ENCODE measurements at regions not wholly inside any gene's neighbourhood (a gene's known extent, or its start where the extent isn't known, plus 50 kb on each side); places are given as distances from the start of the nearest gene placed in this dataset.
"Not testable (repeated sequence)": the region's sequence is repeated elsewhere in the genome, so short reads cannot be mapped to it uniquely, and the experiment has no call there.

DNA sequence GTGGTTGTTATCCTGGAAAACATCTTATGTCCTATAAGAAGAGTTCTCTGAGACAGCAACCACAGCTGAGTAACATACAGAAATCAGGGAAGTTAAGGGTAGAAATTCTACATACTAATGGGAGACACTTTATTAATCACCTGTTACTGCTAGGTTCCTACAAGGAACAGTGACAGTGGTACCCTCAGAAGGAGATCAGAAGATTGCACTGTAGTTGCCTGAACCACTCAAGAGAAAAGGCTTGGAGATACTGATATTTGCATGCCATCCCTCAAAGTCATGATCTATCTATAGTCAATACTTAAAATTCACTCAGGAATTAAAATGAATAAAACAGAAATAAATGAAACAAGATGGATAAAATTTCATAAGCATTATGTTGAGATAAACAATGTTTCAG is 136.0 kb downstream of the LMLN start:
- H3K9me3 Mint-ChIP-seq, result peaks cover 20% of the 10 kb centered on the region
- peaks cover 4% of the 10 kb centered on the region for H3K4me1 Mint-ChIP-seq (ENCODE audit: low read depth)
- no peak overlapping the region for H3K4me3 Mint-ChIP-seq
- H3K27ac Mint-ChIP-seq, result no peak overlapping the region
- peaks cover 4% of the 10 kb centered on the region for H3K36me3 Mint-ChIP-seq (ENCODE audit: low read depth)
- peaks cover 37% of the 10 kb centered on the region for H3K27me3 Mint-ChIP-seq

DNA sequence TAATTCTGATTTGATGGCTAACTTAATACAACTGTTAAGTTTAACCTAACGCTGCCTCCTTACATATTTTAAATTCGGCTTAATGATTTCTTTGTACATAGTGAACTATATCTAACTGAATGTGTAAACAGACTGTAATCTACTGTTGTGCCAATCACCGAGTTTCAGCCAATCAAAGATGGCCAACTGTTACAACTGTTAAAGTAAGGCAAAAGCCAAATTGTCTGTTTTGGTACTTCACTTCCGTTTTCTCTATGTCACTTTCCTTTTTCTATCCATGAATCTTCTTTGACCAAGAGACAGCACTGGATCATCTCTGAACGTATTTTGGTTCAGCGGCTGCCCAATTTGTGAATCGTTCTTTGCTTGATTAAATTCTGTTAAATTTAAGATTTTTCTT is 137.0 kb downstream of the LMLN start:
- Mint-ChIP-seq H3K4me3 (no peak overlapping the region), H3K36me3 (ENCODE audit: low read depth) (peaks cover 4% of the 10 kb centered on the region), H3K27ac (no peak overlapping the region), H3K4me1 (ENCODE audit: low read depth) (peaks cover 4% of the 10 kb centered on the region), H3K9me3 (peaks cover 20% of the 10 kb centered on the region), H3K27me3 (peaks cover 36% of the 10 kb centered on the region)

DNA sequence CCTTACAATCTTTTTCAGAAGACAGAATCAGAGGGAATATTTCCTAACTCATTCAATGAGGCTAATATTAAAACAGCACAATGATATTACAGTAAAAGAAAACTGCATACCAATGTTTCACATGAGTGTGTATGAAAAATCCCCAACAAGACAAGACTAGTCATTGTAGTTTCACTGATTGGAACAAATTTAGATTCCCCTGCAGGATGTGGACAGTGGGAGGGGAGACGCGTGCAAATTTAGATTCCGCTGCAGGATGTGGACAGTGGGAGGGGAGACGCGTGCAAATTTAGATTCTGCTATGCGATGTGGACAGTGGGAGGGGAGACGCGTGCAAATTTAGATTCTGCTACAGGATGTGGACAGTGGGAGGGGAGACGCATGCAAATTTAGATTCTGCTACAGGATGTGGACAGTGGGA is 138.7 kb downstream of the LMLN start:
- not testable (repeated sequence) for H3K27ac Mint-ChIP-seq; H3K36me3 Mint-ChIP-seq (ENCODE audit: low read depth); H3K4me3 Mint-ChIP-seq; H3K4me1 Mint-ChIP-seq (ENCODE audit: low read depth)
- Mint-ChIP-seq H3K9me3 (peaks cover 16% of the 10 kb centered on the region), H3K27me3 (peaks cover 21% of the 10 kb centered on the region)

DNA sequence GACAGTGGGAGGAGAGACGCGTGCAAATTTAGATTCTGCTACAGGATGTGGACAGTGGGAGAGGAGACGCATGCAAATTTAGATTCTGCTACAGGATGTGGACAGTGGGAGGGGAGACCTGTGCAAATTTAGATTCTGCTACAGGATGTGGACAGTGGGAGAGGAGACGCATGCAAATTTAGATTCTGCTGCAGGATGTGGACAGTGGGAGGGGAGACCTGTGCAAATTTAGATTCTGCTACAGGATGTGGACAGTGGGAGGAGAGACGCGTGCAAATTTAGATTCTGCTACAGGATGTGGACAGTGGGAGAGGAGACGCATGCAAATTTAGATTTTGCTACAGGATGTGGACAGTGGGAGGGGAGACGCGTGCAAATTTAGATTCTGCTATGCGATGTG is 143.1 kb downstream of the LMLN start:
- not testable (repeated sequence) for H3K27ac Mint-ChIP-seq, H3K27me3 Mint-ChIP-seq, H3K4me3 Mint-ChIP-seq
- H3K36me3 Mint-ChIP-seq (ENCODE audit: low read depth), result peaks cover 11% of the 10 kb centered on the region
- peaks cover 19% of the 10 kb centered on the region for H3K9me3 Mint-ChIP-seq
- peaks cover 23% of the 10 kb centered on the region for H3K4me1 Mint-ChIP-seq (ENCODE audit: low read depth)

DNA sequence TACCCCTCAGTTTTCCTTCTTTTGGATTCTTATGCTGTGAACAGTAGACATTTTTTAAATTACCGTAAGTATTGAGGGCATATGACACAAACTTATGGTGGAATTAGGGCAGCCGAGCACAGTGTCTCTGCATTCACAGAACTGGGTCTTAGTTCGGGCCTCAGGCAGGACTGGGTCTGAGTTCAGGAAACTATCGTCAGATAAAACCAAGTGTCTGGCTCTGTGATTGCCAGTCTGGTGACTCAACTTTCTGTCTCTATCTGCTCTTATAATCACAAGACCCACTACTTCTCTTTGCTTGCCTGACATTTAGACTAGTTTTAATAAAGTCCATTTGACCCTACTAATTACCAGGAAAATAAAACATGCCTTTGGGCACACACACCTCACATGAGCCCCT is 146.2 kb downstream of the LMLN start:
- Mint-ChIP-seq H3K27me3 (peaks cover 15% of the 10 kb centered on the region), H3K27ac (peak overlapping the region; percentile 11), H3K4me3 (peak overlapping the region; percentile 59), H3K9me3 (peaks cover 19% of the 10 kb centered on the region), H3K4me1 (ENCODE audit: low read depth) (peaks cover 19% of the 10 kb centered on the region), H3K36me3 (ENCODE audit: low read depth) (peaks cover 7% of the 10 kb centered on the region)

DNA sequence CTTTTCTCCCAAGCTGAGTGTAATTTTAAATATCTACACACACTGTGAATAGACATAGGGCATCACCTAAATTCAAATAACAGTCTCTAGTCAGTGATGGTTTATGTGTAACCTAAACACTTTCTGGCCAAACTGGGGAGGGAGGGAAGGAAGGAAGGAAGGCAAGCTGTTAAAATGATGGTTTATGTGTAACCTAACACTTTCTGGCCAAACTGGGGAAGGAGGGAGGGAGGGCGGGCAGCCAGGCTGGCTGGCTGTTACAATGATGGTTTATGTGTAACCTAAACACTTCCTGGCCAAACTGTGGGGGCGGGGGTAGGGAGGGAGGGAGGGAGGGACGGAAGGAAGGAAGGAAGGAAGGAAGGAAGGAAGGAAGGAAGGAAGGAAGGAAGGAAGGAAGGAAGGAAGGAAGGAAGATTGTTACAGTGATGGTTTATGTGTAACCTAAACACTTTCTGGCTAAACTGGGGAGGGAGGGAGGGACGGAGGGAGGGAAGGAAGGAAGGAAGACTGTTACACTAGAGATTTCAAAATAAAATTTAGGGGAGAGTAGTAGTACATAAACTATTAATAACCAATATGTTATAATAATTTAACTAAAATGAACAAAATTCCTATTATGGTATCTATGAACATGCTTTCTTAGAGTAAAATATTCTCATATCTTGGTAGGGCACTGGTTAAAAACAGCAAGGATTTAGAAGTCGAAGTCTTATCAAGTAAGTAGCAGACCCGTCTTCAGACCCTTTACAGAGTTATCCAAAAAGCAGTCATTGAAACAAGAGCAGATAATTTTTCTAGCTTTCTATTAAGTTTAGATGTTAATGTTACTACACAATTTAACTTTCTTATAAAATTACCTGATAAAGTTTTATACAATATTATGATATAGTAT is 148.1 kb downstream of the LMLN start:
- H3K4me1 Mint-ChIP-seq (ENCODE audit: low read depth), result peaks cover 22% of the 10 kb centered on the region
- H3K9me3 Mint-ChIP-seq, result peaks cover 22% of the 10 kb centered on the region
- peaks cover 10% of the 10 kb centered on the region for H3K36me3 Mint-ChIP-seq (ENCODE audit: low read depth)
- H3K4me3 Mint-ChIP-seq, result no peak overlapping the region
- no peak overlapping the region for H3K27ac Mint-ChIP-seq
- H3K27me3 Mint-ChIP-seq, result peaks cover 25% of the 10 kb centered on the region

DNA sequence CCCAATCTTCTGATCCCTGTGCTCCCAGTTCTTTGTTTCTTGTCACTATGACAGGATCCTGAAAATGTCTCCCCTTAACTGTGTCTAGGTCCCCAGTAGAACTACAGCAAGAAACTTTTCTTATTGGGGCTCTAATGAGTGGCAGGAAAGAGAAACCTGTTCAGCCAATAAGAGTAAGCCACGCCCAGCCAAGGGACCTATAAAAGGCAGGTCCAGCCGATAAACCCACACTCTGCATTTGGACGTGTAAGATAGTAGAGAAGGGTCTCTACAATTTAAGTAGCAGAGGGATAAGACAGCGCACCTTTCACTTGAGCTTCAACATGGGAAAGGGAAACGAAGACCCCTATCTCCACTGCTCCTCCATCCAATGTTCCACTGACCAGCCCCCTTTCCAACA is 149.9 kb downstream of the LMLN start:
- Mint-ChIP-seq H3K27me3 (peaks cover 42% of the 10 kb centered on the region), H3K4me1 (ENCODE audit: low read depth) (peaks cover 37% of the 10 kb centered on the region), H3K9me3 (peaks cover 30% of the 10 kb centered on the region), H3K4me3 (no peak overlapping the region), H3K27ac (no peak overlapping the region), H3K36me3 (ENCODE audit: low read depth) (peaks cover 18% of the 10 kb centered on the region)

DNA sequence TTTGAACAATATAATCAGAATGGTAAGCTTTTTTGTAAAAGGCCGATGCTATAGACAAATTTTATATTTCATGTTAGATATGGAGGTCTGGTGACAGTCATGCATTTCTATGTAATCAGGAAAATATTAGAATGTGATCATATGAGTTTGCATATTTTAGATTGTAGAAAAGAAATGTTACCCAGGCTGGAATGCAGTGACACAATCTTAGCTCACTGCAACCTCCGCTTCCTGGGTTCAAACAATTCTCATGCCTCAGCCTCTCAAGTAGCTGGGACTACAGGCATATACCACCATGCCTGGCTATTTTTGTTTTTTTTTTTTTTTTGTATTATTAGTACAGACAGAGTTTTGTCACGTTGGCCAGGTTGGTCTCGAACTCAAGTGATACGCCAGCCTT is 152.0 kb downstream of the LMLN start:
- peaks cover 26% of the 10 kb centered on the region for H3K4me1 Mint-ChIP-seq (ENCODE audit: low read depth)
- peaks cover 27% of the 10 kb centered on the region for H3K9me3 Mint-ChIP-seq
- H3K27me3 Mint-ChIP-seq, result peaks cover 51% of the 10 kb centered on the region
- peaks cover 11% of the 10 kb centered on the region for H3K36me3 Mint-ChIP-seq (ENCODE audit: low read depth)
- no peak overlapping the region for H3K27ac Mint-ChIP-seq
- no peak overlapping the region for H3K4me3 Mint-ChIP-seq

DNA sequence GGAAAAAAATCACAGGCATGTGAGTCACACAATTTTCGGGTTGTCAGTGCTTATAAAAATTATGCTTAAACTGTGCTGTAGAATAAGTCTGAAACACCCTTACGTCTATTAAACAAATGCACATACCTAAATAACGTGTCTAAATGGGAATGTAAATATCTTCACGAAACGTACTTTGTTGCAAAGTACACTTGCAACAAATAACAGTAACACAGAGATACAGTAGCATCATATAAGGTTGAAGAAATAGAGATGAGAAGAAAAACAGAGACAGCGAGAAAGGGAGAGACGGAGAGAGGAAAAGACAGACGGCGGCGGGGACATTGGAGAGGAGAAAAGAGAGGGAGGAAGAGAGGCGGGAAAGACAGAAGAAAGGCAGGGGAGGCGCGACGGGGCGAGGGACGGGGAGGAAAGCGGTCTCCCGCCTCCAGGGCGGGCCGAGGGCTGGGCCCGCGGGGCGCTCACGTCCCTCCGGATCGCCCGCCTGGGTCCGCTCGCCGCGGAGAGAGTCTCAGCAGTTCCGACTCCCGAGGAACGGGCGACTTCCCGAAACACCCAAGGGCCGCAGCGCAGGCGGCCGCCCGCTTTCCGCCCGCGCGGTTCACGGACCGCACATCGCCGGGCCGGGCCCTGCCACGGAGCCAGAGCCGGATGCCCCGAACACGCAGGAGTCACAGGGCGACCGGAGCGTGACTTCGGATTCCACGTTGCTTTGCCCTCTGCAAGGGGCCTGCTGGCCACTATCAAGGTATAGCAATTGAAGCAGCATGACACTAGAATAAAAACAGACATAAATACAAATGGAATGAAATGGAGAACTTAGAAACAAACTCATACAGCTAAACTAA is 153.4 kb downstream of the LMLN start:
- peaks cover 19% of the 10 kb centered on the region for H3K4me1 Mint-ChIP-seq (ENCODE audit: low read depth)
- peaks cover 20% of the 10 kb centered on the region for H3K9me3 Mint-ChIP-seq
- peaks cover 55% of the 10 kb centered on the region for H3K27me3 Mint-ChIP-seq
- H3K36me3 Mint-ChIP-seq (ENCODE audit: low read depth), result peaks cover 11% of the 10 kb centered on the region
- peak overlapping the region; percentile 75 for H3K4me3 Mint-ChIP-seq
- peak overlapping the region; percentile 45 for H3K27ac Mint-ChIP-seq

DNA sequence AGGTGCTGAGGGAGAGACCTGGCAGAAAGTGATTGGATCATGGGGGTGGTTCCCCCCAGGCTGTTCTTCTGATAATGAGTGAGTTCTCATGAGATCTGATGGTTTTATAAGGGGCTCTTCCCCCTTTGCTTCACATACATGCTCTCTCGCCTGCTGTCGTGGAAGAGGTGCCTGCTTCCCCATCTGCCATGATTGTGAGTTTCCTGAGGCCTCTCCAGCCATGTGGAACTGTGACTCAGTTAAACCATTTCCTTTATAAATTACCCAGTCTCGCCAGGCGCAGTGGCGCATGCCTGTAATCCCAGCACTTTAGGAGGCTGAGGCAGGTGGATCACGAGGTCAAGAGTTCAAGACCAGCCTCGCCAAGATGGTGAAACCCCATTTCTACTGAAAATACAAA is 154.5 kb downstream of the LMLN start:
- not testable (repeated sequence) for H3K4me3 Mint-ChIP-seq, H3K27ac Mint-ChIP-seq
- Mint-ChIP-seq H3K27me3 (peaks cover 55% of the 10 kb centered on the region), H3K4me1 (ENCODE audit: low read depth) (peaks cover 19% of the 10 kb centered on the region), H3K36me3 (ENCODE audit: low read depth) (peaks cover 11% of the 10 kb centered on the region), H3K9me3 (peaks cover 15% of the 10 kb centered on the region)

DNA sequence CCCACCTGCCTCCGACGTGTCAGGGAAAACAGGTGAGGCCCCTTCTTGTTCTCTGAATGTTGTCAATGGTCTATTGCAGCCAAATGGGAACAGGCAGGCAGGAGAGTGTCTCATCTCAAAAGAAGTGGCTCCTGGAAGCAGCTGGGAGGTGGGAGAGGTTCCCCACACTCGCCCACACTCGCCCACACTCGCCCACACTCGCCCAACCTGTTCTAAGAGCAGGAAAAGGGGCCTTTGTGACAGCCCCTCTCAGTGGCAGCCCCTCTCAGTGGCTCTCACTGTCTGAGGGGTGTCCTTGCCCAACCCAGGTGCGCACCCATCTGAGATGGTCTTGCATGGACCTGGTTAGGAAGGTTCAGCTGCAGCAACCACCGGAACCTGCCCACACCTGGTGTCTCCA is 162.2 kb downstream of the LMLN start:
- not testable (repeated sequence) for H3K27me3 Mint-ChIP-seq; H3K9me3 Mint-ChIP-seq; H3K4me1 Mint-ChIP-seq (ENCODE audit: low read depth); H3K36me3 Mint-ChIP-seq (ENCODE audit: low read depth); H3K4me3 Mint-ChIP-seq; H3K27ac Mint-ChIP-seq

DNA sequence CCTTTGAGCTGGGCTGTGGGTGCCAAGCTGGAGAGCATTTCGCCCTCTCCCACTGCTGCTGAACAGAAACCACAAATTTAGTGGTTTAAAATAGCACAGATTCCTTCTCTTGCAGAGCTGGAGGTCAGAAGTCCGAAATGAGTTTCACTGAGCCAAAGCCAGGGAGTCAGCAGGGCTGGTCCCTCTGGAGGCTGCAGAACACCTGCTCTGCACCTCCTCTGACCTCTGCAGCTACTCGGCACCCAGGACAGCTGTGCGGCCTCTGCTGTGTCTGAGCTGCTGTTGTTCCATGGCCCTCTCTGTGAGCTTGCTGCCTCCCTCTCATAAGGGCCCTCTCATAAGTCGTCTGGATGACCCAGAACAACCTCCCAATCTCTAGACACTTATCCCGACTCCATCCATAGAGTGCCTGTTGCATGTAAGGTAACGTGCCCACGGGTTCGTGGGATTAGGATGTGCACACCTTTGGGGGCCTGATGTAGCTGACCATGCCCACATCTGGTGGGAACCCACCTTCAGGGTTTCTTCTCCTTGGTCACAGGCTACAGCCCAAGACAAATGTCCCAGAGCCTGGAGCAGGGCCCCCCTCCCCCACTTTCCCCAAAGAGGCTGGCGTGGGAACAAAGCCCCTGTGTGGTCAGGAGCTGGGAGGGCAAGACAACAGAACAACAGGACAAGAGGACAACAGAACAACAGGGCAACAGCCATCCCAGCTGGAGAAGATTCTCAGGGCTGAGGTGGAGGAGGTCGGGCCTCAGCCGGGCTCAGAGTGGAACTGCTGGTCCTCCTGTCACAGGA is 177.2 kb downstream of the LMLN start:
- not testable (repeated sequence) for H3K9me3 Mint-ChIP-seq; H3K27me3 Mint-ChIP-seq; H3K4me3 Mint-ChIP-seq; H3K36me3 Mint-ChIP-seq (ENCODE audit: low read depth); H3K27ac Mint-ChIP-seq; H3K4me1 Mint-ChIP-seq (ENCODE audit: low read depth)

DNA sequence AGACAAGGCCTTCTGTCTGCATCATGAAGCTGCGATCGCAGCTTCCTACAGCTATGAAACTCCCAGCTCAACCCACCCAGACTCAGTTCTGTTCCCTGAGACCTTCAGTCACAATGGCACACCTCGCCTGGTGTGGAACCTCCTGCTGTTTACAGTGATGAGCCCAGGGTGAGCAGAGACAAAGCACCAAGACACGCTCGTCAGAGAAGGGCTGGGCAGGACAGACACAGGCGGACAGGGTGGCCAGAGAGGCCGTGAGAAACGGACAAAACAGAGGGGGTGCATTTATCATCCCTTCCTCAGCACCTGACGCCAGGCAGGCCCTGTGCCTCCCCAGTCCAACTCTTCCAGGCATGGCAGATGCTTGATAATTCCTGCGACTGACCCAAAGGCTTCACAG is 178.2 kb downstream of the LMLN start:
- H3K4me1 Mint-ChIP-seq (ENCODE audit: low read depth); H3K27ac Mint-ChIP-seq; H3K9me3 Mint-ChIP-seq; H3K36me3 Mint-ChIP-seq (ENCODE audit: low read depth); H3K27me3 Mint-ChIP-seq; H3K4me3 Mint-ChIP-seq: not testable (repeated sequence)

DNA sequence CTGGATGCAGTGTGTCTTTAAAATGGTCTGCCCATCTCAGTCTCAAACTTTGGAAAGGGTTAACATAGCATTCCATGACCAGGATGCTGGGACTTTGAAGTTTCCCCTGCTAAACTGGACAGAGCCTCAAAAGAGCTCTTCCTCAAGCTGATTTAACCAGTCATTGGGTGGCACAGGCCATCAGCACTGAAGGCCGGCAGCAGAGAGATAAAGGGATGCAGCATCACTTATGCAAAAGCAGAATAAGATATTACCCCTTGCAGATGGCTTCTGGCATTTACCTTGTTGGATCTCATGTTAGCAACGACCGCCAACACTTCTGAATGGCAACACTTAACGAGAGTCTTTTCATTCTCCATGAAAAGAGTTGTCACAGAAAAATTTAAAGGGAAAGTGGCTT is 179.0 kb downstream of the LMLN start:
- H3K4me3 Mint-ChIP-seq; H3K27ac Mint-ChIP-seq; H3K4me1 Mint-ChIP-seq (ENCODE audit: low read depth); H3K27me3 Mint-ChIP-seq; H3K9me3 Mint-ChIP-seq; H3K36me3 Mint-ChIP-seq (ENCODE audit: low read depth): not testable (repeated sequence)

Data from stimulated activated naive CD8-positive, alpha-beta T cell treated with anti-CD3 and anti-CD28 coated beads, Interleukin-15, Interleukin-2, amounts not matched to agents 100 ng/mL and 50 ng/mL, for 24 hours (primary cell).